ENCODE measurements at regions not wholly inside any gene's neighbourhood (a gene's known extent, or its start where the extent isn't known, plus 50 kb on each side); places are given as distances from the start of the nearest gene placed in this dataset.
"Not testable (repeated sequence)": the region's sequence is repeated elsewhere in the genome, so short reads cannot be mapped to it uniquely, and the experiment has no call there.

DNA sequence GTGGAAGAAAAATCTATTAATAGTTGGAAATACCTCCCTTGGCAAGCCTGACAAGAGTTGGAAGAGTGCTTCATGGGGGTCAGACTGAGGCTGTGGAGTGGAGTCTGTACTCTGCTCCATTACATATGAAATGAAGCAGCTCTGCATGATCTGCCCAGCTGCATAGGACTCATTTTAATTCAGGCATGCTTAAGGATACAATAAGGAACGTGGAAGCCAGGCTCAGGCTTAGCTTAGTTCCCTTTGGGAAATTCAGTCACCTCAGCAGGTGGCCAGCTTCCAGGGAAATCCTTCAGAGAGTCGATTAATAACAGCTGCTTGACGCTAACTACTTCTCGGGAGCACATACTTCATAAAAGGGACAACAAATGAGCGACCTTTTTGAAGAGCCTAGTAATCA lies 1672.9 kb upstream of the WWC1 start:
- no peak for DNase-seq (ENCODE audit: low read depth)

DNA sequence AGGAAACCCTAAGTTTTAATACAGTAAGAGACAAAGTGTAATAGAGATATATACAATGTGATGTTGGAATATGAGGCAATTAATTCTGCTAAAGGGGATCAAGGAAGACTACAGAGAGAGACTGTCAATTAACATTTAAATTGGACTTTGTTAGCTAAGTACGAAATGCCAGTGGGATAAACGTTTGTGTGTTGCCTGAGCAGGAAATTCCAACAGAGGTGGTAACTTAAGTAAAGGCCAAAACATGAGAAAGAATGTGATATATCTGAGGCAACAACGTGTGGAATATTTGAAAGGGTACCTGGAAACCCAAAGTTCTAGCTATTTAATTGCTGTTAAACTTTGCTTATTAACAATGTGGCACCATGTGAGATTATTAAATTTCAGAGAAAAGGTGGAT lies 1666.9 kb upstream of the WWC1 start:
- no peak for DNase-seq (ENCODE audit: low read depth)

- DNase-seq (ENCODE audit: low read depth): no peak
These were observed 1666.1 kb upstream of the WWC1 start for GRCh38 chr5:166625210-166625865.

GRCh38 chr5:166637295-166637694 lies 1654.2 kb upstream of the WWC1 start:
- DNase-seq (ENCODE audit: low read depth): no peak

- DNase-seq (ENCODE audit: low read depth): no peak
These were observed 1652.3 kb upstream of the WWC1 start for GRCh38 chr5:166639151-166639550.

DNA sequence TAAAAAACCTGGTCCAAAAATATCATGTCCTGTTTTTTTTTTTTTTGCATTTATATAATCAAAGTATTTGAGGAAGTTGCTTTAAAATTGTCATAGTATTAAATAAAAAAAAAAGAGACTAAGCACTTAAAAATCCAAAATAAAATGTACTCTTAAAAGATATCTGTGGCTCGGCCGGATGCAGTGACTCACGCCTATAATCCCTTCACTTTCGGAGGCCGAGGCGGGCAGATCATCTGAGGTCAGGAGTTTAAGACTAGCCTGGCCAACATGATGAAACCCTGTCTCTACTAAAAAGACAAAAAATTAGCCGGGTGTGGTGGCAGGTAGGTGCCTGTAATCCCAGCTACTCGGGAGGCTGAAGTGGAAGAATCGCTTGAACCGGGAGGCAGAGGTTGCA lies 1651.3 kb upstream of the WWC1 start:
- DNase-seq (ENCODE audit: low read depth): not testable (repeated sequence)

- DNase-seq (ENCODE audit: low read depth): no peak
These were observed 1642.7 kb upstream of the WWC1 start for GRCh38 chr5:166648736-166649135.

DNA sequence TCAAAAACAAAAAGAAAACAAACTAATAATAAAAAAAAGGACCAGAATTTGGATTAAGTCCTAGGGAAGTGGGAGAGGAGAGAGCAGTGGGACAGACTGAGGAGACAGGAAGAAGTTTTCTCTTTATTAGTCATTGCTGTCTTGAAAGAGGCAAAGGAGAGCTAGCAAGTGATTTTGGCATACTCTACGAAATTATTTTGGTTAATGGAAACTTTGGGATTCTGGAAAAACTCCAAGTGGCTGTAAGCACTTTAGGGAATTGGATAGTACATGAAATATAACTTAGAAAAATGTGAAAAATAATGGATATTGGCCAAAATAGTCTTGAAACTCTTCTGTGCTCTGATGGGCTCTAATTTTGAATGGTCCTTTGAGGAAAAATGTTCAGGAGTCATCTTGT lies 1641.8 kb upstream of the WWC1 start:
- no peak for DNase-seq (ENCODE audit: low read depth)

- no peak for DNase-seq (ENCODE audit: low read depth)
These were observed 1640.2 kb upstream of the WWC1 start for GRCh38 chr5:166651234-166651633.

GRCh38 chr5:166671811-166672210 lies 1619.6 kb upstream of the WWC1 start:
- no peak for DNase-seq (ENCODE audit: low read depth)

DNA sequence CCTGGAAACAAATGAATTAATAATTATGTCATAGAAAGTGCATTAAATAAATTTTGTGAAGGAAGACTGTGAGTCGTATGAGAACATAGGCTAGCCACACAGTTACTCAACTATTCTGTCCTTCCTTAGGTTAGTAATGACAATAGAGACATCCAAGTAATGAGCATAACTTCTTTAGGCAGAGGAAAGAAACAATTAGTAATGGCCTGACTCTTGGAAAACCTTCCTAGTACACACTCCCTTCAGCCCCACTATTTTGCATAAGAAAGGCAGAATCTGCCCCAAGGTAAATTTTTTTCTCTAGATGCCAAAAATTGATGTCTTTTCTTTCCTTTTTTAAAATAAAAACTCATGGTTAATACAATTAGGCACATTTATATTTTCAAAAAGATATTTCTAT lies 1619.0 kb upstream of the WWC1 start:
- no peak for DNase-seq (ENCODE audit: low read depth)

- DNase-seq (ENCODE audit: low read depth): no peak
These were observed 1613.6 kb upstream of the WWC1 start for GRCh38 chr5:166677891-166678290.

DNA sequence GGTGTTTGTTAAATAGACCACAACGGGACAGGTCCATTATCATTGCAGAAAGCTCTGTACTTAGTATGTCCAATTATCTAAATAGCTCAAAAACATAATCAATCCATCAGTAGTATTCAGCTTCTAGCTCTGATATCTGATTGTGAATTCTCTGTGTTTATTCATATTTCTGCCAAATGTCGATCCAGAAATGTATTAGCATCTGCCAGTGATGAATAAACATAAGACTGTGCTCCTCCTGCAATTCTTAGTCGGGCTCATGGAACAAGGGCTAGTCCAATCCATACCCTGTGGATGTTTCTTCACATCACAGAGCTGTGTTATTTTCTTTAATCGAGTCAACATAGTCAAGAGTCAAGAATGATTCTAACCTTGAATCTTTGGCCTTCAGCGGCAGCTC lies 1612.1 kb upstream of the WWC1 start:
- DNase-seq (ENCODE audit: low read depth): no peak

- DNase-seq (ENCODE audit: low read depth): no peak
These were observed 1596.1 kb upstream of the WWC1 start for GRCh38 chr5:166695326-166695725.

DNA sequence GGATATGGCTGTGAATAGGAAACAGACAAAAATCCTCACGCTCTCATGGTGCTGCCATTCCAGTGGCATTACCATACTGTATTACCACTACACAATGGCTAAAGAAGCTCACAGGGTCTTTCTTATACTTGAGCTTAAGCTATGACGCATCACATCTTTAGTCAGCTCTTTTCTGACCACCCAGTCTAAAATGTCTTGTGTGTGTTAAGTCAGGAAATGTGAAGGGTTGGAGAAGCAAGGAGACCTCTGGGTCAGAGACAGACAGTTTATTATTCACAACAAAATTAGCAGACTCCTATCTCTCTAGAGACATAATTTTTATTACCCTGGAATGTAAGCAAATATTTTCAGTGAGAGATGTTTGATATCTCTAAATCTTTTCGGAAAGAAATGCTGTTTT lies 1583.2 kb upstream of the WWC1 start:
- no peak for DNase-seq (ENCODE audit: low read depth)

- DNase-seq (ENCODE audit: low read depth): no peak
These were observed 1581.8 kb upstream of the WWC1 start for GRCh38 chr5:166709691-166710090.

DNA sequence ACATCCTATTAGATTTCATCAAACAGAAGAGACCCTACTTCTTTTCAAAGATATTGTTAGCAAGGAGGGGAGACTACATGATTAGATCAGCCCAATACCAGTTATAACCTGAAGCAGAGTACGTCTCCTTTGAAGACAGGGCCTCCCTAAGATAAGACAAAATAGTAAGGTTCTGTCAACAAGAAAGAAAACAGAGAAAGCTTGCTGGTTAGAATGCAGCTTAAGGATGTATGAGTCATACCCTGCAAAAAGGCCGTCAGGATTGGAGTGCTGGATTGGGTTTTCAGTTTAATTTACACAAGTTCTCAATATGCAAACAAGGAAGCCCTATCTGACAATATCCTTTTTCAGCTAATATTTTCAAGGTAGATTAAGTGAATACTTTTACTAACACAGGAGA lies 1581.2 kb upstream of the WWC1 start:
- no peak for DNase-seq (ENCODE audit: low read depth)

DNA sequence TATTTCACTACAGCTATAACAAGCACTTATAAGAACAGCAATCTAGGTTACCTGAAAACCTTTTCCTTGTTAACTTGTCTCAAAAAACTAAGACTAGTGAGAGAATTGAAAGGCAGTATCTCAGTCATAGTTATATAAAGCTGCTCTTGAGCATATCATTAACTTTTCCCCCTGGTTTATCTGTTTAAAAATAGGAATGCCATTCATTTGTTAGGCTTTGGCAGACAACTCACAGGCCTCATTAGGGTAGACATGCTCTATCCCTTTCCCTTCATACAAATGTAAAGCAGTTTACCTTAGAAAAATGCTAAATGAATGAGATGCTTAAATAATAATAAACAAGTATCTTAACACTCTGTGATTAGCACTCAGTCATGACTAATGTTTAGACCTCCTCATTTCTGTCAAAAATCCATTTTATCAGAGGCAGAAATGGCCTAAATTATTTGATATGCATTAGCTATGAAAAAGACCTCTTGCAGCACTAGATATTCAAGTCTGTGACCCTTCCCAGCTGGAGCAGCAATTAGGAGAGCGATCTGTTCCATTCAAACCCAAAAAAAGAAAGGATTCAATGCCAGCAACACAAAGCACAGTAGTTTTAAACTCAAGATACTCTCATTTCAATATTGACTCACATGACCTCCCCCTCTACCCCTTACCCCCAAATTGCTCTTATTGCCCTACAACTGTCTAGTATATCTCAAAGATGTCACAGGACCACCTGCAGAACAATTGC lies 1578.8 kb upstream of the WWC1 start:
- DNase-seq (ENCODE audit: low read depth): no peak

GRCh38 chr5:166713295-166713694 lies 1578.2 kb upstream of the WWC1 start:
- DNase-seq (ENCODE audit: low read depth): no peak

GRCh38 chr5:166716856-166717492 lies 1574.5 kb upstream of the WWC1 start:
- no peak for DNase-seq (ENCODE audit: low read depth)

DNA sequence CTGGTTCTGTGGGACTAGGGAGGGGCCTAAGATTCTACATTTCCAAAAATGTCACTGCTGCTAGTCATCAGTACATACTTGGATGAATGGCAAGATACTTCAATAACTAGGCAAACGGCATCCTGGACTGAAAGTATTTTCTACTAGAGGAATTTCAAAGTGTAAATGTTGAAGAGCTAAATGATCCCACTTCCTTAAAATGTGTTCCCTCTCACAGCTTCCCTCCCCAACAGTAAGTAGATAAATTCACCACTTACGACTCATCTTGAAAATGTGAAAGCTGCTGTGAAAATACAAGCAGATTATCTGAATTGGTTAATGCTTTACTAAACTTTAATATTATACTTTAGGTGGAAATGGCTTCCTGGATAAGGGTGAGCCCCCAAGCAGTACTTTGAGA lies 1571.5 kb upstream of the WWC1 start:
- no peak for DNase-seq (ENCODE audit: low read depth)

DNA sequence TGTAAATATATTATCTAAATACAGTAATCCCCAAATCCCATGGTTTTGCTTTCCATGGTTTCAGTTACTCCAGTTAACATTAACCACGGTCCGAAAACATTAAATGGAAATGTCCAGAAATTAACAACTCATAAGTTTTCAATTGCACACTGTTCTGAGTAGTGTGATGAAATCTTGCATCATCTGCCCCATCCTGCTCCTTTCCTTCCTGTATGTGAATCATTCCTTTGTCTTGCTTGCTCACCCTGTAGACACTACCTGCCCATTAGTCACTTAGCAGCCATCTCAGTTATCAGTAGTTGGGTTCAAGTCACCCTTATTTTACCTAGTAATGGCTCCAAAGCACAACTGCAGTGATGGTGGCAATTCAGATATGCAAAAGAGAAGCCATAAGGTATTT lies 1568.5 kb upstream of the WWC1 start:
- no peak for DNase-seq (ENCODE audit: low read depth)

DNA sequence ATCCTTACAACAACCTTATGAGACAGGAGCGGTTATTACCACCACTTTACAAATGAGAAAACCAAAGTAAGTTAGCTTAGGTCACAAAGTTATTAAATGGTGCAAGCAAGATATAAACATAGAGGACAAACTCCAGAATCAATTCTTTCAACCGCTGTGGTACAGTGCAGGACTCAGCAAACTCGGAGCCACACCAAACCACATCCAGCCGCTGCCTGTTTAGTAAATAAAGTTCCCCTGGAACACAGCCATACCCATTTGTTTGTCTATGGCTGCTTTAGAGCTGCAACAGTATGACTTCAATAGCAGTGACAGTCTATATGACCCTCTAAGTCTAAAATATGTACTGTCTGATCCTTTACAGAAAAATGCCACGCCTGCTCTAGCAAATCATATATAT lies 1567.2 kb upstream of the WWC1 start:
- DNase-seq (ENCODE audit: low read depth): no peak

DNA sequence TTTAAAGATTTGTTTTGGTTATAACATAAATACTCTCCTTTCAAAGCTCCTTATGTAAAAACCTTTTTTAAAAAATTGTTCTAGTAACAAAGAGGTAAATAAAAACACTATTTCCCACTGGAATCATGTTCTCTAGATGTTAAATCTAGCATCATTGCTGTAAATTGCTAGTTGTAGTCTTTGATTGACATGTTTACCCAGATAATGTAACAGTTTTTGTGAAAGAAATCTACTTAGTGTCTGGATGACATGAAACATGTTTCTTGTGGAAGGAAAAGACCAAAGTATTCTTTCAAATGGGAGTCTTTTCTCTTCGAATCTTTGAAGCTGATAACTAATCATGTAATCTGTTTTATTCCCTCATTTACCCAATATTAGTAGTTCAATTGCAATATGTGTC lies 1565.9 kb upstream of the WWC1 start:
- no peak for DNase-seq (ENCODE audit: low read depth)
